Astrocyte (in vitro differentiated cells and primary cell): ENCODE measurements at regions not wholly inside any gene's neighbourhood (a gene's known extent, or its start where the extent isn't known, plus 50 kb on each side); places are given as distances from the start of the nearest gene placed in this dataset.

Experiments used
- DNase-seq: peaks from one replicate; pipeline ENCODE4 v3.0.0-alpha.2; 2010; ENCODE audit warnings: low read depth
- FAIRE-seq: peaks from 2 replicates; lab custom pipeline; 2011; peaks lifted over from hg19 to GRCh38; lab: Jason Lieb, UNC
- H2AFZ ChIP-seq: 2 replicates; pipeline ENCODE4 v1.6.0; 2012; ENCODE audit warnings: low read depth, low read length, inconsistent platforms
- H3K27ac ChIP-seq: 2 replicates; pipeline ENCODE4 v1.5.1; 2011; ENCODE audit warnings: low read depth, low read length, inconsistent platforms
- H3K27me3 ChIP-seq: 2 replicates; pipeline ENCODE4 v1.6.0; 2011; ENCODE audit warnings: low read length, inconsistent platforms; ENCODE audit not compliant: insufficient read depth
- H3K36me3 ChIP-seq: 2 replicates; pipeline ENCODE4 v1.5.1; 2011; ENCODE audit warnings: low read length, inconsistent platforms; ENCODE audit not compliant: insufficient read depth
- H3K4me1 ChIP-seq: 2 replicates; pipeline ENCODE4 v1.5.1; 2011; ENCODE audit warnings: low read length, inconsistent platforms; ENCODE audit not compliant: insufficient read depth
- H3K4me2 ChIP-seq: 2 replicates; pipeline ENCODE4 v1.6.0; 2012; ENCODE audit warnings: low read length, inconsistent platforms
- H3K4me3 ChIP-seq: 2 replicates; pipeline ENCODE4 v1.5.1; 2011; ENCODE audit warnings: low read depth, mild to moderate bottlenecking, low read length, inconsistent platforms; ENCODE audit not compliant: insufficient read depth
- H3K79me2 ChIP-seq: 2 replicates; pipeline ENCODE4 v1.6.0; 2012; ENCODE audit warnings: mild to moderate bottlenecking, low read length, inconsistent platforms; ENCODE audit not compliant: insufficient read depth
- H3K9ac ChIP-seq: 2 replicates; pipeline ENCODE4 v1.6.0; 2012; ENCODE audit warnings: mild to moderate bottlenecking, low read length, inconsistent platforms
- H3K9me3 ChIP-seq: 2 replicates; pipeline ENCODE4 v1.5.1; 2012; ENCODE audit warnings: low read depth, mild to moderate bottlenecking, low read length, inconsistent platforms; ENCODE audit not compliant: insufficient read depth
- H4K20me1 ChIP-seq: 2 replicates; pipeline ENCODE4 v1.6.0; 2012; ENCODE audit warnings: low read length, inconsistent platforms; ENCODE audit not compliant: insufficient read depth
- H3K27ac Mint-ChIP-seq: one replicate; pipeline ENCODE4 v1.8.0; 2021; ENCODE audit warnings: mild to moderate bottlenecking, mixed read lengths; ENCODE audit not compliant: unreplicated experiment
- H3K27me3 Mint-ChIP-seq: one replicate; pipeline ENCODE4 v1.8.0; 2021; ENCODE audit warnings: low read depth, mixed read lengths; ENCODE audit not compliant: unreplicated experiment
- H3K36me3 Mint-ChIP-seq: one replicate; pipeline ENCODE4 v1.8.0; 2021; ENCODE audit warnings: low read depth, mixed read lengths; ENCODE audit not compliant: unreplicated experiment
- H3K4me1 Mint-ChIP-seq: one replicate; pipeline ENCODE4 v1.8.0; 2021; ENCODE audit warnings: low read depth, mixed read lengths; ENCODE audit not compliant: unreplicated experiment
- H3K4me3 Mint-ChIP-seq: one replicate; pipeline ENCODE4 v1.8.0; 2021; ENCODE audit warnings: mild to moderate bottlenecking, moderate library complexity, mixed read lengths; ENCODE audit not compliant: unreplicated experiment
- H3K9me3 Mint-ChIP-seq: one replicate; pipeline ENCODE4 v1.8.0; 2021; ENCODE audit warnings: mild to moderate bottlenecking, mixed read lengths; ENCODE audit not compliant: unreplicated experiment
- CTCF ChIP-seq: IDR thresholded peaks from 2 replicates; pipeline ENCODE4 v1.5.1; 2011; ENCODE audit warnings: low read depth, mild to moderate bottlenecking, inconsistent platforms, low read length, moderate library complexity; ENCODE audit not compliant: insufficient read depth
- EZH2 ChIP-seq: IDR thresholded peaks from 2 replicates; pipeline ENCODE4 v1.6.1; 2012; ENCODE audit warnings: mild to moderate bottlenecking, low read length, inconsistent platforms; ENCODE audit not compliant: insufficient read depth

GRCh38 chr4:57865264-57865663, 755.1 kb upstream of the IGFBP7 start:
- no peak for TF ChIP-seq CTCF
- no peak for TF ChIP-seq EZH2
- Histone ChIP-seq H2AFZ (no peak overlapping the region), H3K4me2 (no peak overlapping the region), H3K36me3 (no peaks in the 10 kb centered on the region), H3K9ac (no peak overlapping the region), H4K20me1 (no peaks in the 10 kb centered on the region), H3K4me1 (no peaks in the 10 kb centered on the region), H3K9me3 (no peaks in the 10 kb centered on the region), H3K4me3 (no peak overlapping the region), H3K27me3 (no peaks in the 10 kb centered on the region), H3K27ac (no peak overlapping the region), H3K79me2 (no peaks in the 10 kb centered on the region)
- DNase-seq, result no peak
- no peaks in the 10 kb centered on the region for H3K36me3 Mint-ChIP-seq
- no peak for FAIRE-seq
- H3K4me1 Mint-ChIP-seq, result no peaks in the 10 kb centered on the region
- no peaks in the 10 kb centered on the region for H3K9me3 Mint-ChIP-seq
- H3K4me3 Mint-ChIP-seq, result no peak overlapping the region
- no peak overlapping the region for H3K27ac Mint-ChIP-seq
- no peaks in the 10 kb centered on the region for H3K27me3 Mint-ChIP-seq

- Mint-ChIP-seq H3K36me3 (no peaks in the 10 kb centered on the region), H3K27ac (no peak overlapping the region), H3K4me3 (no peak overlapping the region), H3K27me3 (no peaks in the 10 kb centered on the region), H3K4me1 (peaks cover 4% of the 10 kb centered on the region), H3K9me3 (no peaks in the 10 kb centered on the region)
- Histone ChIP-seq H3K4me1 (no peaks in the 10 kb centered on the region), H4K20me1 (no peaks in the 10 kb centered on the region), H3K9ac (no peak overlapping the region), H3K4me3 (no peak overlapping the region), H3K36me3 (no peaks in the 10 kb centered on the region), H2AFZ (no peak overlapping the region), H3K79me2 (no peaks in the 10 kb centered on the region), H3K9me3 (no peaks in the 10 kb centered on the region), H3K27me3 (no peaks in the 10 kb centered on the region), H3K27ac (no peak overlapping the region), H3K4me2 (no peak overlapping the region)
- DNase-seq (no peak), FAIRE-seq (no peak)
- TF ChIP-seq CTCF, result no peak
- no peak for TF ChIP-seq EZH2
These were observed 744.6 kb upstream of the IGFBP7 start for GRCh38 chr4:57854748-57855147.

- no peaks in the 10 kb centered on the region for H3K4me1 ChIP-seq
- no peak for FAIRE-seq
- Mint-ChIP-seq H3K9me3 (no peaks in the 10 kb centered on the region), H3K27me3 (no peaks in the 10 kb centered on the region), H3K4me3 (no peak overlapping the region), H3K36me3 (no peaks in the 10 kb centered on the region), H3K27ac (no peak overlapping the region), H3K4me1 (peaks cover 4% of the 10 kb centered on the region)
- no peak overlapping the region for H3K4me3 ChIP-seq
- DNase-seq, result no peak
- no peak overlapping the region for H3K9ac ChIP-seq
- no peaks in the 10 kb centered on the region for H4K20me1 ChIP-seq
- H3K79me2 ChIP-seq, result no peaks in the 10 kb centered on the region
- H3K9me3 ChIP-seq, result no peaks in the 10 kb centered on the region
- no peaks in the 10 kb centered on the region for H3K27me3 ChIP-seq
- no peak overlapping the region for H3K4me2 ChIP-seq
- no peak overlapping the region for H3K27ac ChIP-seq
- no peak for TF ChIP-seq CTCF
- no peak for TF ChIP-seq EZH2
- H3K36me3 ChIP-seq, result no peaks in the 10 kb centered on the region
- no peak overlapping the region for H2AFZ ChIP-seq
These were observed 740.0 kb upstream of the IGFBP7 start for GRCh38 chr4:57850141-57850540.
